ENCODE measurements at regions not wholly inside any gene's neighbourhood (a gene's known extent, or its start where the extent isn't known, plus 50 kb on each side); places are given as distances from the start of the nearest gene placed in this dataset.

DNA sequence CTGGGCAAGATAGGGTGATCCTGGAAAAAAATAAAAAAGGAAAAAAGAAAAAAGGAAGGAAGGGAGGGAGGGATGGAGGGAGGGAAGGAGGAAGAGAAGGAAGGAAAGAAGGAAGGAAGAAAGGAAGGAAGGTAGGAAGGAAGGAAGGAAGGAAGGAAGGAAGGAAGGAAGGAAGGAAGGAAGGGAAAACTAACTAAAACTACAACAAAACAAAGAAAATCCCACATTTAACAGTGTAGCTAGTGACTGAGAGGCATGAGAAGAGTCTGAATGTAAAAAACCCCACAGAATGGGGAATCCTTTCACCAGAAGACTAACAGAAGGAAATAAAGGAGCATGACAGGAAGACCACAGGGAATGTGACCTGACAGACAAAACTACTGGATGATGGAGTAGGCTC lies 345.7 kb downstream of the NOVA1 start:
- TF ChIP-seq EZH2phosphoT487 (IDR thresholded peaks at IDR 0.05; ENCODE audit: low read depth): no peak
- TF ChIP-seq, protein P1, sequence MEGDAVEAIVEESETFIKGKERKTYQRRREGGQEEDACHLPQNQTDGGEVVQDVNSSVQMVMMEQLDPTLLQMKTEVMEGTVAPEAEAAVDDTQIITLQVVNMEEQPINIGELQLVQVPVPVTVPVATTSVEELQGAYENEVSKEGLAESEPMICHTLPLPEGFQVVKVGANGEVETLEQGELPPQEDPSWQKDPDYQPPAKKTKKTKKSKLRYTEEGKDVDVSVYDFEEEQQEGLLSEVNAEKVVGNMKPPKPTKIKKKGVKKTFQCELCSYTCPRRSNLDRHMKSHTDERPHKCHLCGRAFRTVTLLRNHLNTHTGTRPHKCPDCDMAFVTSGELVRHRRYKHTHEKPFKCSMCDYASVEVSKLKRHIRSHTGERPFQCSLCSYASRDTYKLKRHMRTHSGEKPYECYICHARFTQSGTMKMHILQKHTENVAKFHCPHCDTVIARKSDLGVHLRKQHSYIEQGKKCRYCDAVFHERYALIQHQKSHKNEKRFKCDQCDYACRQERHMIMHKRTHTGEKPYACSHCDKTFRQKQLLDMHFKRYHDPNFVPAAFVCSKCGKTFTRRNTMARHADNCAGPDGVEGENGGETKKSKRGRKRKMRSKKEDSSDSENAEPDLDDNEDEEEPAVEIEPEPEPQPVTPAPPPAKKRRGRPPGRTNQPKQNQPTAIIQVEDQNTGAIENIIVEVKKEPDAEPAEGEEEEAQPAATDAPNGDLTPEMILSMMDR (IDR thresholded peaks at IDR 0.05; ENCODE audit: low read depth, low read length): no peak
